Kidney epithelial cell (primary cell): ENCODE measurements at regions not wholly inside any gene's neighbourhood (a gene's known extent, or its start where the extent isn't known, plus 50 kb on each side); places are given as distances from the start of the nearest gene placed in this dataset.
A peak's percentile ranks its signal among the peaks of the same experiment; 100 is the strongest.

Experiments used
- DNase-seq: peaks from one replicate; pipeline ENCODE4 v3.0.0-alpha.2; 2010; ENCODE audit warnings: low read depth
- H3K27me3 ChIP-seq: 2 replicates; pipeline ENCODE4 v1.6.0; 2011; ENCODE audit warnings: low read length; ENCODE audit not compliant: control insufficient read depth, insufficient read depth
- H3K36me3 ChIP-seq: 2 replicates; pipeline ENCODE4 v1.5.1; 2011; ENCODE audit warnings: low read length; ENCODE audit not compliant: control insufficient read depth, insufficient read depth
- H3K4me3 ChIP-seq: 2 replicates; pipeline ENCODE4 v1.5.1; 2011; ENCODE audit warnings: low read depth, mild to moderate bottlenecking, control low read depth, low read length
- TF ChIP-seq, protein P1 (sequence below): IDR thresholded peaks from 2 replicates; pipeline ENCODE4 v1.5.1; 2011; ENCODE audit warnings: mild to moderate bottlenecking, moderate library complexity, low read length, control low read depth, inconsistent platforms; ENCODE audit not compliant: insufficient read depth, poor library complexity, severe bottlenecking

DNA sequence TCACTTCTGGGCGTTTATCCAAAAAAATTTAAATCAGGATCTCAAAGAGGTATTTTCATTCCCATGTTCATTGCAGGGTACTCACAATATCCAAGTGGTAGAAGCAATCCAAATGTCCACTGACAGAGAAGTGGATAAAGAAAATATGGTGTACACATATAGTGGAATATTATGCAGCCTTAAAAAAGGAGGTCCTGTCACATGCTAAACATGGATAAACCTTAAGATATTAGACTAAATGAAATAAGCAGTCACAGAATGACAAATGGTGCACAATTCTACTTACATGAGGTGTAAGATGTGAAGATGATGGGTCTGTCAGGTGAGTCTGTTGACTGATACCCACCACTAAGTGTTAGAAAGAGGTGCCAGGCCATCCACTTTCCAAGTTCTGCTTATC is 140.6 kb downstream of the THNSL2 start:
- no peaks in the 10 kb centered on the region for H3K36me3 ChIP-seq
- DNase-seq = no peak
- no peaks in the 10 kb centered on the region for H3K27me3 ChIP-seq
- no peak overlapping the region for H3K4me3 ChIP-seq
- TF ChIP-seq, protein P1, sequence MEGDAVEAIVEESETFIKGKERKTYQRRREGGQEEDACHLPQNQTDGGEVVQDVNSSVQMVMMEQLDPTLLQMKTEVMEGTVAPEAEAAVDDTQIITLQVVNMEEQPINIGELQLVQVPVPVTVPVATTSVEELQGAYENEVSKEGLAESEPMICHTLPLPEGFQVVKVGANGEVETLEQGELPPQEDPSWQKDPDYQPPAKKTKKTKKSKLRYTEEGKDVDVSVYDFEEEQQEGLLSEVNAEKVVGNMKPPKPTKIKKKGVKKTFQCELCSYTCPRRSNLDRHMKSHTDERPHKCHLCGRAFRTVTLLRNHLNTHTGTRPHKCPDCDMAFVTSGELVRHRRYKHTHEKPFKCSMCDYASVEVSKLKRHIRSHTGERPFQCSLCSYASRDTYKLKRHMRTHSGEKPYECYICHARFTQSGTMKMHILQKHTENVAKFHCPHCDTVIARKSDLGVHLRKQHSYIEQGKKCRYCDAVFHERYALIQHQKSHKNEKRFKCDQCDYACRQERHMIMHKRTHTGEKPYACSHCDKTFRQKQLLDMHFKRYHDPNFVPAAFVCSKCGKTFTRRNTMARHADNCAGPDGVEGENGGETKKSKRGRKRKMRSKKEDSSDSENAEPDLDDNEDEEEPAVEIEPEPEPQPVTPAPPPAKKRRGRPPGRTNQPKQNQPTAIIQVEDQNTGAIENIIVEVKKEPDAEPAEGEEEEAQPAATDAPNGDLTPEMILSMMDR = no peak

DNA sequence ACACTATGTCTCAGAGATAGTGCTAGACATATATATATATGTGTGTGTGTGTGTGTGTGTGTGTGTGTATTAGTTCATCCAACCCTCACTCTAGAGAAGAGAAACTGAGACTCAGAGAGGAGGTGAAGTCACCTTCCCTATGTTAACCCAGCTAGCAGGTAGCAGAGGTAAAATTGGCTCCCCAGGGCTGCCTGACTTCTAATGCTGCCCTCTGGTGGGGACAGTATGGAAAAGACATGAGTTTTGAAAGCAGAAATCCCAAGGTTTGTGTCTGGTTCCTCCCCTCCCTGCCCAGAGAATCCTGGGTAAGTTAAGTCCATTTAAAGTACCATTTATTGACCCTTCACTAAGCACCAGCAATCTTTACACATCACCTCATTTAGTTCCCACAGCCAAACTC is 137.7 kb downstream of the THNSL2 start:
- TF ChIP-seq, protein P1 = peak; percentile 56
- Histone ChIP-seq H3K36me3 (no peaks in the 10 kb centered on the region), H3K4me3 (no peak overlapping the region), H3K27me3 (no peaks in the 10 kb centered on the region)
- DNase-seq = no peak

DNA sequence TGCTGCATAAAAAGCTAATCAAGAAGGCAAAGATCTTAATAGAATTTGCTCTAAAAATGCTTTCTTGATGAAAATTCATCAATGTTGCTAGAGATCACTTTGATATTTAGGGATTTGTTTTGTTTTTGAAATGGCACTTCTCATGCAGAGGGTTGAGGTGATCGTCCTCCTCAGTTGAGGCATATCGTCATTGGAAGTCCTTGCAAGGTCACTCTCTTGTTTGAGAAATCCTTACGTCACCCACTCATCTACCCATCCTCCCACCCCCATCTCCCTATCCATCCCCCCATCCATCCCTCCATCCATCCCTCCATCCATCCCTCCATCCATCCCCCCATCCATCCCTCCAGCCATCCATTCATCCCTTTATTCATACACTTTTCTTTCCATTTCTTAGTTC is 133.7 kb downstream of the THNSL2 start:
- DNase-seq = no peak
- Histone ChIP-seq H3K36me3 (no peaks in the 10 kb centered on the region), H3K27me3 (no peaks in the 10 kb centered on the region), H3K4me3 (no peak overlapping the region)
- TF ChIP-seq, protein P1 = no peak

DNA sequence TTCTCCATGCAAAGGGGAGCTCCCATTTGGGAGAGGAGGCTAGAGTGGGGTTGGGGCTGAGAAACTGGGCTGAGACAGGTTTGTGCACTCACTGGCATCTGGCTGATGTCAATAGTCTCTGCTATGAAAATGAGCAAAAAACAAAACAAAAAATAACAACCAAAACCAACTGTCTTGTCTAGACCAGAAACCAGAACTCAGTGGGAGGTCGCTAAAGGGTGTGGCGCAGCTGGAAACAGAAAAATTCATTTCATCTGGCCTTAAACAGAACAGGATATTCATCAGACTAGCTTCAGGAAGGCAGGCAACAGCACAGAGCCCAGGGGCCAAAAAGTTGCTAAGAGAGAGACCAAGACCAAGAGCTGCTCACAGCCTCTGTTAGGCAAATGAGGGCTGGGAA is 126.1 kb downstream of the THNSL2 start:
- Histone ChIP-seq H3K27me3 (no peaks in the 10 kb centered on the region), H3K4me3 (no peak overlapping the region), H3K36me3 (no peaks in the 10 kb centered on the region)
- TF ChIP-seq, protein P1 = no peak
- DNase-seq = no peak

DNA sequence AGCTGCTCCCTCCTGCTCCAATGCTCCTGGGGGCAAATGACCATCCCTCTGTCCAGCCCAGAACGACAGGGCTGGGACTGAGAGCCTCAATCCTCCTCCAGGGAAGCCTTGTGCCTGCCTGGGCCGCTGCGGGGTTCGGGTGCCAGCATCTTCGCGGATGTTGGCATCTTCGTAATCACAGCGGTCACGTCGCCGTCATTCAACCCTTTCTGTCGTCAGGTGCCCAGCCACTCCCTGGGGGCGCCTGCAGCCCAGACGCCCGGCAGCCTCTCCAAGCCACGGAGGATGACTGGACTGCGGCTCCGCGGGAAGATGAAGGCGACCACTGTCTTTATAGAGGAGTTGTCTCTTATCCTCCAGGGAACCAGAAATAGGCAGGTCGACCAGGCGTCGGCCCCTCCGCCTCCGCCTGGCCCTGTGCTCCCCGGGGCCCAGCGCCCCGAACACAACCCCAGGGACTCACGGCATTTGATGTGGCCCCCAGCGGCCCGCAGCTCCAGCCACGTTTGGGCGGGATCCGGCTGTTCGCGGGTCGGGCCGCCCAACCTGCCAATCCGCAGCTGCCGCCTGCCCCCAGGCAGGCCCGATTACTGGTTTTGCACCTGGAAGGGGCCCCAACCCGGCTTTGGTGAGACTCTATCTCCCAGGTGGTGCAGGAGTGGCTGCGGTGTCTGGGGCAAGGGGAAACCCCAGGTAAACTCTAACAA is 113.9 kb downstream of the THNSL2 start:
- H3K27me3 ChIP-seq = peaks cover 11% of the 10 kb centered on the region
- no peaks in the 10 kb centered on the region for H3K36me3 ChIP-seq
- no peak overlapping the region for H3K4me3 ChIP-seq
- TF ChIP-seq, protein P1 = no peak
- DNase-seq = no peak
